WTC11 (cell line): ENCODE measurements at regions not wholly inside any gene's neighbourhood (a gene's known extent, or its start where the extent isn't known, plus 50 kb on each side); places are given as distances from the start of the nearest gene placed in this dataset.

Source experiments
- CREB1 ChIP-seq: sonication (generic); formaldehyde crosslinking; IDR thresholded peaks from 2 replicates; pipeline ENCODE4 v1.8.0; 2023; ENCODE audit warnings: mild to moderate bottlenecking, missing genetic modification reagents
- MAX ChIP-seq: sonication (generic); formaldehyde crosslinking; IDR thresholded peaks from 2 replicates; pipeline ENCODE4 v1.8.0; 2022; ENCODE audit warnings: mild to moderate bottlenecking, missing genetic modification reagents

DNA sequence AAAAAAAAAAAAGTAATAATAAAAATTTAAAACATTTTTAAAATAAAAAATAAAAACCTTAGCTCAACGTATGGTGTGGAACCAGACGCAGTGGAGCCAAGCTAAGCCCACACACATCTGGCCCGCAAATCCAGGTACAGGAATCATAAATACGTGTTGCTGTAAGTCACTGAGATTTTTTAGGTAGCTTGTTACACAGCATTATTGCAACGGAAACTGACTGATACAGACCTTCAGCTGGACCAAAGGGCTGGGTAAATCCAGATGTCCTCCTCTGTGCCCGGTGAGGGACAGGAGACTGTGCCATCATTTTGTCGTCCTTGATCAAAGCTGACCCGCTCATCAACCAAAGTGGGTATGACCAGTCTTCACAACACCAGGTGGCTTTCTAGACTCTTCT is 104.9 kb downstream of the TMEM130 start:
- TF ChIP-seq CREB1 (CRISPR knock-in tag): no peak
- TF ChIP-seq MAX: no peak
